Activated B cell treated with CpG ODN at 0.5 μM for 24 hours (primary cell): ENCODE measurements at regions not wholly inside any gene's neighbourhood (a gene's known extent, or its start where the extent isn't known, plus 50 kb on each side); places are given as distances from the start of the nearest gene placed in this dataset.

ENCODE experiments used
- ATAC-seq: fragments of 200-7000 bp; cut with Tn5 transposase; one replicate; pipeline ENCODE4 v1.10.0; 2021; ENCODE audit warnings: low read depth, mild to moderate bottlenecking, moderate library complexity
- CTCF ChIA-PET: fragments of 350-600 bp; sonication (Branson Sonifier 250); formaldehyde crosslinking; loops from one replicate; lab custom pipeline; 2021; ENCODE audit warnings: antibody characterized with exemption; lab: Charles Lee
- POLR2A ChIA-PET: fragments of 350-600 bp; sonication (Branson Sonifier 250); formaldehyde crosslinking; loops from one replicate; lab custom pipeline; 2021; ENCODE audit warnings: antibody characterized with exemption; lab: Charles Lee
- DNase-seq: peaks from one replicate; pipeline ENCODE4 v3.0.0; 2022
- H3K27ac Mint-ChIP-seq: one replicate; pipeline ENCODE4 v1.8.0; 2020; ENCODE audit warnings: mixed read lengths
- H3K27me3 Mint-ChIP-seq: one replicate; pipeline ENCODE4 v1.8.0; 2021; ENCODE audit warnings: mixed read lengths
- H3K36me3 Mint-ChIP-seq: one replicate; pipeline ENCODE4 v1.8.0; 2021; ENCODE audit warnings: low read depth, mixed read lengths
- H3K4me1 Mint-ChIP-seq: one replicate; pipeline ENCODE4 v1.8.0; 2021; ENCODE audit warnings: mixed read lengths
- H3K4me3 Mint-ChIP-seq: one replicate; pipeline ENCODE4 v1.8.0; 2020; ENCODE audit warnings: mild to moderate bottlenecking, mixed read lengths
- H3K9me3 Mint-ChIP-seq: one replicate; pipeline ENCODE4 v1.8.0; 2020; ENCODE audit warnings: mixed read lengths
- CTCF ChIP-seq: fragments of 200-600 bp; IDR thresholded peaks from one replicate; pipeline ENCODE4 v1.8.0; 2022; ENCODE audit warnings: antibody characterized with exemption, mild to moderate bottlenecking
- intact Hi-C: fragments of 100-400 bp; cut with micrococcal nuclease; formaldehyde crosslinking; loops from one replicate; pipeline ENCODE4 v1.15.1; 2024

GRCh38 chr6:133697185-133697584 is 191.7 kb upstream of the TCF21 start:
- H3K27ac Mint-ChIP-seq, result no peak overlapping the region
- ChIA-PET POLR2A (no interaction called here), CTCF (no interaction called here)
- no peak for ATAC-seq
- TF ChIP-seq CTCF, result no peak
- no peak for DNase-seq
- H3K36me3 Mint-ChIP-seq, result no peaks in the 10 kb centered on the region
- peaks cover 2% of the 10 kb centered on the region for H3K27me3 Mint-ChIP-seq
- H3K9me3 Mint-ChIP-seq, result peaks cover 5% of the 10 kb centered on the region
- H3K4me3 Mint-ChIP-seq, result no peak overlapping the region
- H3K4me1 Mint-ChIP-seq, result no peaks in the 10 kb centered on the region
- intact Hi-C loops, result no loop called here

- no peak for TF ChIP-seq CTCF
- Mint-ChIP-seq H3K27ac (no peak overlapping the region), H3K4me3 (no peak overlapping the region), H3K4me1 (no peaks in the 10 kb centered on the region), H3K36me3 (no peaks in the 10 kb centered on the region), H3K27me3 (peaks cover 2% of the 10 kb centered on the region), H3K9me3 (peaks cover 5% of the 10 kb centered on the region)
- no peak for DNase-seq
- ATAC-seq, result no peak
- intact Hi-C loops, result no loop called here
- POLR2A ChIA-PET, result no interaction called here
- CTCF ChIA-PET, result no interaction called here
Measured at GRCh38 chr6:133697666-133698065, 191.2 kb upstream of the TCF21 start.

- peaks cover 5% of the 10 kb centered on the region for H3K9me3 Mint-ChIP-seq
- no peak for ATAC-seq
- H3K4me1 Mint-ChIP-seq, result no peaks in the 10 kb centered on the region
- no peak for DNase-seq
- no peak for TF ChIP-seq CTCF
- H3K27ac Mint-ChIP-seq, result no peak overlapping the region
- intact Hi-C loops, result no loop called here
- no peak overlapping the region for H3K4me3 Mint-ChIP-seq
- ChIA-PET POLR2A (no interaction called here), CTCF (no interaction called here)
- peaks cover 2% of the 10 kb centered on the region for H3K27me3 Mint-ChIP-seq
- no peaks in the 10 kb centered on the region for H3K36me3 Mint-ChIP-seq
Measured at GRCh38 chr6:133698272-133698671, 190.6 kb upstream of the TCF21 start.

- ATAC-seq, result no peak
- Mint-ChIP-seq H3K4me3 (no peak overlapping the region), H3K36me3 (no peaks in the 10 kb centered on the region), H3K27me3 (peaks cover 2% of the 10 kb centered on the region), H3K9me3 (peaks cover 5% of the 10 kb centered on the region), H3K27ac (no peak overlapping the region), H3K4me1 (no peaks in the 10 kb centered on the region)
- intact Hi-C loops, result no loop called here
- CTCF ChIA-PET, result no interaction called here
- DNase-seq, result no peak
- POLR2A ChIA-PET, result no interaction called here
- no peak for TF ChIP-seq CTCF
Measured at GRCh38 chr6:133699741-133700385, 189.1 kb upstream of the TCF21 start.

- intact Hi-C loops, result no loop called here
- Mint-ChIP-seq H3K4me3 (no peak overlapping the region), H3K9me3 (no peaks in the 10 kb centered on the region), H3K4me1 (no peaks in the 10 kb centered on the region), H3K27ac (no peak overlapping the region), H3K36me3 (no peaks in the 10 kb centered on the region), H3K27me3 (peaks cover 2% of the 10 kb centered on the region)
- no peak for TF ChIP-seq CTCF
- CTCF ChIA-PET, result no interaction called here
- POLR2A ChIA-PET, result no interaction called here
- ATAC-seq (no peak), DNase-seq (no peak)
Measured at GRCh38 chr6:133701633-133702331, 187.1 kb upstream of the TCF21 start.
